Transverse colon (tissue), 4 donors: ENCODE measurements at regions not wholly inside any gene's neighbourhood (a gene's known extent, or its start where the extent isn't known, plus 50 kb on each side); places are given as distances from the start of the nearest gene placed in this dataset.

Experiments used
- DNase-seq: peaks from one replicate; pipeline ENCODE4 v3.0.0-alpha.2; 2019
- H3K27ac ChIP-seq, 4 donors: fragments of 200-600 bp; sonication (generic); 2 replicates each; pipeline ENCODE4 v1.5.1; 2016 to 2018; ENCODE audit warnings: inconsistent platforms in 4 of 4
- H3K27me3 ChIP-seq: fragments of 200-600 bp; sonication (generic); 2 replicates; pipeline ENCODE4 v1.5.1; 2017; ENCODE audit warnings: inconsistent platforms
- H3K36me3 ChIP-seq, 4 donors: fragments of 200-600 bp; sonication (generic); 2 replicates each; pipeline ENCODE4 v1.5.1; 2017 to 2019; ENCODE audit warnings: inconsistent platforms in 4 of 4
- H3K4me1 ChIP-seq, 4 donors: fragments of 200-600 bp; sonication (generic); 2 replicates each; pipeline ENCODE4 v1.5.1; 2017 to 2020; ENCODE audit warnings: inconsistent platforms in 4 of 4
- H3K4me3 ChIP-seq, 4 donors: fragments of 200-600 bp; sonication (generic); 1 replicate in 1 of 4; 2 replicates in 3 of 4; pipeline versions ENCODE4 v1.5.1 to v1.6.1; 2017 to 2019; ENCODE audit warnings: inconsistent platforms in 4 of 4
- H3K9me3 ChIP-seq, 2 donors: fragments of 200-600 bp; sonication (generic); 2 replicates each; pipeline ENCODE4 v1.5.1; 2017 to 2019; ENCODE audit warnings: inconsistent platforms in 2 of 2
- EP300 ChIP-seq: sonication (generic); formaldehyde crosslinking; IDR thresholded peaks from one replicate; pipeline ENCODE4 v1.6.1; 2017; ENCODE audit warnings: antibody characterized with exemption, low read depth
- POLR2A ChIP-seq: fragments of 450-650 bp; IDR thresholded peaks from one replicate; pipeline ENCODE4 v1.6.1; 2016; ENCODE audit warnings: antibody characterized with exemption, mild to moderate bottlenecking, moderate library complexity
- POLR2AphosphoS5 ChIP-seq, 3 donors: sonication (generic); formaldehyde crosslinking; IDR thresholded peaks; one replicate each; pipeline ENCODE4 v1.6.1; 2016; ENCODE audit warnings: antibody characterized with exemption in 3 of 3
- WGBS, 2 donors: methylation state at CpG; one replicate each; pipeline ENCODE4 v1.1.5; 2018; ENCODE audit warnings: low coverage in 1 of 2; 5-methylcytosine and 5-hydroxymethylcytosine counted together
- in situ Hi-C, 4 donors: fragments of 200-750 bp; cut with MboI; loops; one replicate each; pipeline versions ENCODE4 v1.15.0 to v1.15.1; 2017; ENCODE audit warnings: low sequenced_read_pairs in 3 of 4, low pct_ligation_motif_present in 1 of 4, low pct_unique_long_range_greater_than_20kb in 1 of 4
- intact Hi-C: fragments of 100-400 bp; cut with DNase I; formaldehyde crosslinking; loops from one replicate; pipeline ENCODE4 v1.15.1; 2023; ENCODE audit warnings: low total_unique reads
- TF ChIP-seq, protein P1 (sequence below), 5 experiments: fragments of 200-600 bp in 3 of 5; fragments of 450-650 bp in 2 of 5; sonication (generic) in 3 of 5; IDR thresholded peaks; 1 replicate in 2 of 5; 2 replicates in 3 of 5; pipeline ENCODE4 v1.5.1; 2016 to 2017; ENCODE audit warnings: antibody characterized with exemption in 5 of 5, inconsistent platforms in 3 of 5, mild to moderate bottlenecking in 2 of 5, moderate library complexity in 1 of 5

GRCh38 chr3:124295362-124295761 lies 303.4 kb upstream of the ROPN1 start:
- Histone ChIP-seq H3K4me3 (no peak overlapping the region), H3K4me1 (peaks cover 0 to 6% (median 2%) of the 10 kb centered on the region in 4 donors), H3K27me3 (no peaks in the 10 kb centered on the region), H3K27ac (no peak overlapping the region), H3K9me3 (no peaks in the 10 kb centered on the region), H3K36me3 (no peaks in the 10 kb centered on the region)
- 89 to 91% methylated on average over 3 of the region's 3 CpGs for WGBS, 2 donors
- TF ChIP-seq POLR2A (no peak), POLR2AphosphoS5 (IDR thresholded peaks at IDR 0.05) (no peak), EP300 (no peak)
- TF ChIP-seq, protein P1, sequence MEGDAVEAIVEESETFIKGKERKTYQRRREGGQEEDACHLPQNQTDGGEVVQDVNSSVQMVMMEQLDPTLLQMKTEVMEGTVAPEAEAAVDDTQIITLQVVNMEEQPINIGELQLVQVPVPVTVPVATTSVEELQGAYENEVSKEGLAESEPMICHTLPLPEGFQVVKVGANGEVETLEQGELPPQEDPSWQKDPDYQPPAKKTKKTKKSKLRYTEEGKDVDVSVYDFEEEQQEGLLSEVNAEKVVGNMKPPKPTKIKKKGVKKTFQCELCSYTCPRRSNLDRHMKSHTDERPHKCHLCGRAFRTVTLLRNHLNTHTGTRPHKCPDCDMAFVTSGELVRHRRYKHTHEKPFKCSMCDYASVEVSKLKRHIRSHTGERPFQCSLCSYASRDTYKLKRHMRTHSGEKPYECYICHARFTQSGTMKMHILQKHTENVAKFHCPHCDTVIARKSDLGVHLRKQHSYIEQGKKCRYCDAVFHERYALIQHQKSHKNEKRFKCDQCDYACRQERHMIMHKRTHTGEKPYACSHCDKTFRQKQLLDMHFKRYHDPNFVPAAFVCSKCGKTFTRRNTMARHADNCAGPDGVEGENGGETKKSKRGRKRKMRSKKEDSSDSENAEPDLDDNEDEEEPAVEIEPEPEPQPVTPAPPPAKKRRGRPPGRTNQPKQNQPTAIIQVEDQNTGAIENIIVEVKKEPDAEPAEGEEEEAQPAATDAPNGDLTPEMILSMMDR (IDR thresholded peaks at IDR 0.05) = no peak
- intact Hi-C loops (no loop called here), in situ Hi-C loops (loop anchor here in 2 of 4 donors (25.0 kb wide), 2 partner anchors 258 to 283 kb away; partner anchors contain the start of gene KALRN (in 1 of the 2))
- DNase-seq = no peak

DNA sequence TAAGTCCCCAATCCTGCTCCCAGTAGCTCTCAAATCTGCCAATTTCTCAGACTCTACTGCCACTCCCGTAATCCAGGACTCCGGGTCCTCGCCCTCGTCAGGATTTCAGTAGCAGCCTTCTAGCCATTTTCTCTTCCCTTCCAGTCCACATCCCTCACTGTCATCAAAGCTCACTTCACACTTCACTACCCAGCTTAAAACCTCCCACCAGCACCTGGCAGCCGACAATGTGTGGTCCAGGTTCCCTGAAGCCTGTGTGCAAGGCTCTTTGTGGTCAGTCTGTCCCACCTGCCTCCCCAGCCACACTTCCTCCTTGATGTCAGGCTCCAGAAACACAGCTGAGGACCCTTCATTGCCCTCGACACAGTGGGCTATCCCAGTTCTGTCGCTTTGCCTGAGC lies 304.5 kb upstream of the ROPN1 start:
- no peaks in the 10 kb centered on the region for H3K36me3 ChIP-seq
- TF ChIP-seq EP300 = no peak
- TF ChIP-seq POLR2AphosphoS5 (IDR thresholded peaks at IDR 0.05) = no peak
- TF ChIP-seq, protein P1 (IDR thresholded peaks at IDR 0.05) = no peak
- no peak overlapping the region for H3K4me3 ChIP-seq
- DNase-seq = no peak
- peaks cover 0 to 6% (median 2%) of the 10 kb centered on the region in 4 donors for H3K4me1 ChIP-seq
- no peaks in the 10 kb centered on the region for H3K27me3 ChIP-seq
- H3K9me3 ChIP-seq = no peaks in the 10 kb centered on the region
- intact Hi-C loops = no loop called here
- in situ Hi-C loops = loop anchor here in 2 of 4 donors (25.0 kb wide), 2 partner anchors 259 to 284 kb away; partner anchors contain the start of gene KALRN (in 1 of the 2)
- H3K27ac ChIP-seq = no peak overlapping the region
- WGBS, 2 donors = 84 to 87% methylated on average over 5 to 7 of the region's 7 CpGs

GRCh38 chr3:124297062-124297980 lies 305.4 kb upstream of the ROPN1 start:
- no peak for DNase-seq
- intact Hi-C loops (no loop called here), in situ Hi-C loops (loop anchor here in 2 of 4 donors (25.0 kb wide), 2 partner anchors 260 to 285 kb away; partner anchors contain the start of gene KALRN (in 1 of the 2))
- H3K36me3 ChIP-seq = no peaks in the 10 kb centered on the region
- no peak overlapping the region for H3K4me3 ChIP-seq
- WGBS, 2 donors = 77 to 95% methylated on average over 3 of the region's 3 CpGs
- TF ChIP-seq, protein P1 (IDR thresholded peaks at IDR 0.05) = no peak
- TF ChIP-seq EP300 = no peak
- TF ChIP-seq POLR2A = no peak
- TF ChIP-seq POLR2AphosphoS5 (IDR thresholded peaks at IDR 0.05) = no peak
- no peaks in the 10 kb centered on the region for H3K9me3 ChIP-seq
- no peaks in the 10 kb centered on the region for H3K27me3 ChIP-seq
- H3K27ac ChIP-seq = no peak overlapping the region
- peaks cover 0 to 6% (median 0%) of the 10 kb centered on the region in 4 donors for H3K4me1 ChIP-seq

DNA sequence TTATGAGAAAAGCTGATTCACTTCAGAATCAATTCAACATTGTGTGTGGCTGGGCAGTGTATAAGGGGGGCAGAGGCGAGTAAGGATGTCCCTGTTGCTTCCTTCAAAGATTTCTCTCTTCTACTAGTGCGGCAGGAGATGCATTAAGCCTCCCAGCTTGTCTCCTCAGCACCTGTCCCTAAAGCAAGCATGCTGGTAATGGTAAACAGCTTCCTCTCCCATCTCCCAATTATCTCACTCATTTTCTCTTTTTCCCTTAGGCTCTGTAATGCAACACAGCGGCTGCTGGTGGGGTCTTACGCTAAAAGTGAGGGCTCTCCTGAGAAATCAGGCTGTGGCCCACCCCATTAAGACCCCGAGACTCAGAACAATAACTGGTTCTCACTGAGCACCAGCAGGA lies 306.4 kb upstream of the ROPN1 start:
- intact Hi-C loops = no loop called here
- Histone ChIP-seq H3K27ac (no peak overlapping the region), H3K4me1 (peaks cover 0 to 6% (median 0%) of the 10 kb centered on the region in 4 donors), H3K27me3 (no peaks in the 10 kb centered on the region), H3K9me3 (no peaks in the 10 kb centered on the region), H3K36me3 (no peaks in the 10 kb centered on the region), H3K4me3 (no peak overlapping the region)
- no peak for DNase-seq
- in situ Hi-C loops = loop anchor here in 2 of 4 donors (25.0 kb wide), 2 partner anchors 261 to 286 kb away; partner anchors contain the start of gene KALRN (in 1 of the 2)
- no peak for TF ChIP-seq EP300
- TF ChIP-seq POLR2A = no peak
- TF ChIP-seq, protein P1 (IDR thresholded peaks at IDR 0.05) = no peak
- no peak for TF ChIP-seq POLR2AphosphoS5 (IDR thresholded peaks at IDR 0.05)
- WGBS, 2 donors = 88% methylated on average over 5 of the region's 5 CpGs; no CpG with 5 or more reads in 1 of the 2 donors
